SH-SY5Y (cell line): ENCODE measurements at regions not wholly inside any gene's neighbourhood (a gene's known extent, or its start where the extent isn't known, plus 50 kb on each side); places are given as distances from the start of the nearest gene placed in this dataset.

ENCODE experiments used
- GATA2 ChIP-seq: IDR thresholded peaks from 2 replicates; pipeline ENCODE4 v1.6.1; 2011; ENCODE audit warnings: mild to moderate bottlenecking, low read depth, low read length
- GATA3 ChIP-seq: IDR thresholded peaks from 2 replicates; pipeline ENCODE4 v1.6.1; 2011; ENCODE audit warnings: low read depth, mild to moderate bottlenecking, low read length, moderate library complexity

DNA sequence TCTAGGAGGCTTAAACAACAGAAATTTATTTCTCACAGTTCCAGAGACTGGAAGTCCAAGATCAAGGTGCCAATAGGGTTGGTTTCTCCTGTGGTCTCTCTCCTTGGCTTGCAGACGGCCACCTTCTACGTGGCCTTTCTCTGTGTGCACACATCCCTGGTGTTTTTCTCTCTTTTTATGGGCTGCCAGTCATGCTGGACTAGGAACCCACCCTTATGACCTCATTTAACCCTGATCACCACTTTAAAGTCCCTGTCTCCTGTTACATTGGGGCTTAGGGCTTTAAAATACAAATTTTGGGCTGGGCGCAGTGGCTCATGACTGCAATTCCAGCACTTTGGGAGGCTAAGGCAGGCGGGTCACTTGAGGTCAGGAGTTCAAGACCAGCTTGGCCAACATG is 157.1 kb downstream of the TLE1 start:
- no peak for TF ChIP-seq GATA2
- TF ChIP-seq GATA3: no peak

DNA sequence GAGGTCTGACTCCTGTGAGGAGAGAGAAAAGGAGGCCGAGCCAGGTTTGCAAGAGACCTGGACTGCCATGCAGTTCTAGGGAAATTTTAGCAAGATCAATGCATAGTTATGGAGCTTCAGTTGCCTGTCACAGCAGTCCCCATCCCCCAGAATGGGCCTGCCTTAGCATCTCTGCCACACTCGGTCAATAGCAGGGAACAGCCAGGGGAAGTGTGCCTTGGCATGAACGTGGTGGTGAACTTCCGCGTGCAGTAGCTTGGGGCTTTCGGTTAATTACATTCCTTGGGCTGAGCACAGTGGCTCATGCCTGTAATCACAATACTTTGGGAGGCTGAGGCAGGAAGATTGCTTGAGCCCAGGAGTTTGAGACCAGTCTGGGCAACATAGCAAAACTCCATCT is 157.8 kb downstream of the TLE1 start:
- TF ChIP-seq GATA2 (no peak), GATA3 (no peak)

DNA sequence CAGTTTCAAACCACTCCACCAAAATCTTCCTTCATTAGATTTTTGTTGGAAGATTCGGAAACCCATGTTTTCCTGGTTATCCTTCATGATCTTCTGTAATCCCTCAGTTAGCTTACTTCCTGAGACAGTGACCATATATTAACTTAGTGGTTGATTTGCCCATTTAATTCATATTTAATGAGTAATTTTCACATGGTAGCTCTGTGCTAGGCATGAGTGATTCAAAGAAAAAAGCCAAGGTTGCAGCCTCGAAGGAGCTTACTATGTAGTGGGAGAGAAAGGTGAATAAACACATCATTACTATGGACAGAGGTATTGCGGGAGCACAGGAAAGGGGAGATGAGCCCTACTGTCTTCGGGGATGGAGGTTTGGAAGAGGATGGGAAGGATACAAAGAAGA is 158.5 kb downstream of the TLE1 start:
- TF ChIP-seq GATA2: no peak
- TF ChIP-seq GATA3: no peak

GRCh38 chr9:81530310-81530810 is 159.0 kb downstream of the TLE1 start:
- TF ChIP-seq GATA2: no peak
- no peak for TF ChIP-seq GATA3

DNA sequence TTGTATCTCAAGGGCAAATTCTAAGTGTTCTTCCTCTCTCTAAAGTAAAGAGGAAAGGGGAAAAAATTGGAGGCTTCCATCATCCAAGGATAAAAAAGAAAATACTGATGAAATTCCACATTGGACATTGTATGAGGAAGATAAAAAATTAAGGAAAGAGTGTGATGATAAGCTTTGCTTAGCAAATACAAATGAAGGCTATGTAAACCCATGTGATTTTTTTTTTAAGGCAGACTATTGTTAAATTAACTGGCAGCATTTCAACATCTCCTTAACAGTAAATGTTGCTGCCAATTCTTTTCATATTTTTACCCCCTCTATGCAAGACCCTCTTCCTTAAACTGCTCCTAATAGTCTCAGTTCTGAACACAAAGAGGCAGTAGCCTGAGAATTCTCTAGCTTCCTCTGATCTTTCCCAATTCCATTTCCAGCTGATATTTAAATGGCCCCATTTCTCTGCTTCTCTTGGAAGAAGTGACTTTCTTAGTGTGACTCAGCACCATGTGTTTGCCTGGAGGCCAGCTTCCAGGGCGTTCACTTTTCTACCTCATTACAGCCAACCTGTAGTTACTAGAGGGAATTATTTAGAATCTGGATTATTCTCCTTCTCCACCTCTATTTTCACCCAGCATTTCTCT is 159.7 kb downstream of the TLE1 start:
- no peak for TF ChIP-seq GATA3
- TF ChIP-seq GATA2: no peak

DNA sequence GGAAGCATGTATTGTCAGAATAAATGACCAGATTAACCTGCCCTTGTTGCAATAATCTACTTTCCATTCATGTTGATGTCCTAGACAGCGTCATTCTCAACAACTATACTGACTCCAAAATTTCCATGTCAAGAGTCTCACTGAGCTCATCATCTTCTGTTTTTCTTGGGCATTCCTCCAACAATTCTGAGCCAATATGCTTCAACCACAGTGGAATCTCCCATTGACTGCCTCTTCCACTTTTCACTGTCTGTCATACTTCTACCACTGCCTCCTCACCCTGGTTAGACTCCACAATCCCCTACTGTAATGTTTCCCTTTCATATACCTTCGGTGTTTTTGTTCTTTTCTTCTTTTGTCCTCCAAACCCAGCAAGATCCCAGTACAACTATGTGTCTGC is 162.8 kb downstream of the TLE1 start:
- no peak for TF ChIP-seq GATA2
- no peak for TF ChIP-seq GATA3

DNA sequence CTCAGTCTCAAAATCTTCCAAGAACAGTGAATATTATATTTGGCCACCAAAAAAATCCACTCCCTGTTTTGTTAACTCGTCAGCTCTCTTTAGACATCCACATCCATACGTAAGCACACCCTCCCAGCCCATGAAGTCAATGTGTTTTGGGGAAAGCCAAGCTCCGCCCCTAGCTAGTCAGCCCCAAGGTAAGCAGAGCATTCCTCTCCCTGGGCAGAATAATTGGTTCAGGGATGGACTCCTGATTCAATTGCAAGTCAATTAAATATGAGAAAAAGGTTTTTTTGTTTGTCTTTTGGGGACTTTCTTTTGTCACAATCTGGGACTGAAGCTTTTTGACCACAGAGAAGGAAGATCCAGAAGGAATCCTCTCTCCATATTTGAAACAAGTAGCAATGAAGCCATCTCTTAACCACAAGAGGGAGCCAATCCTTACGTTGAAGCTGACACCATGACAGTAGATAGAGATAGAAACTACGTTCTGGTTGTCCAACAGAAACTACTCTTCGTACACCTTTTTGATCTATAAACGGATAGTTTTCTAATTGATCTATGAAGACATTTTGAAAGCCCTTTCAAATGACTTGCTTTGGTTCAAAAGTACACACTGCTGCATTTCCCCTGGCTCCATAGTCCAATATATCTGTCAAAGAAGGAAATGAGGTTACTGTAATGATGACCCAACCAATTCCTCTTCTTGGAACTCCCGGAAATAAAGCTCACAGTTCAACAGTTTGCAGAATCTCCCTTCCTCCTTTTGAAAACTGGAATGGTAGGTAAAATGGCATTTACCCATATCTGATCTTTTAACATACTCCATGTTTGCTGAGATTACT is 166.4 kb downstream of the TLE1 start:
- no peak for TF ChIP-seq GATA3

GRCh38 chr9:81521892-81522291 is 167.5 kb downstream of the TLE1 start:
- TF ChIP-seq GATA3 (no peak), GATA2 (no peak)

GRCh38 chr9:81519816-81520495 is 169.4 kb downstream of the TLE1 start:
- TF ChIP-seq GATA3 (no peak), GATA2 (no peak)

GRCh38 chr9:81517954-81518353 is 171.4 kb downstream of the TLE1 start:
- TF ChIP-seq GATA2: no peak
- no peak for TF ChIP-seq GATA3

DNA sequence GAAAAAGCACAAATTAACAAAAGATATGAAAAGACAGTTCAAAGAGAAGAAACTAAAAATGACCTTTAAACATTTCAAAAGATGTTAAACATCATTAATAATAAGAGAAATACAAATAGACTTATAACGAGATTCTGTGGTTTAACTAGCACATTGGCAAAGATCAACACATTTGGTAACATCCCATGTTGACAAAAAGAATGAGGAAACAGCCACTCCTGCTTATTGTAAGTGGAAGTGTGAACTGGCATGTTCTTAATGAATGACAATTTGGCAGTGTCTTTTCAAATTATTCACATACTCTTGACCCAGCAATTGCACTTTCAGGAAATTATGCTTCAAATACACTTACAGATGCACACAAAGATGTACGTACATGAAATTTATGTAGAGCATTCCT is 176.3 kb downstream of the TLE1 start:
- TF ChIP-seq GATA3 (no peak), GATA2 (no peak)

DNA sequence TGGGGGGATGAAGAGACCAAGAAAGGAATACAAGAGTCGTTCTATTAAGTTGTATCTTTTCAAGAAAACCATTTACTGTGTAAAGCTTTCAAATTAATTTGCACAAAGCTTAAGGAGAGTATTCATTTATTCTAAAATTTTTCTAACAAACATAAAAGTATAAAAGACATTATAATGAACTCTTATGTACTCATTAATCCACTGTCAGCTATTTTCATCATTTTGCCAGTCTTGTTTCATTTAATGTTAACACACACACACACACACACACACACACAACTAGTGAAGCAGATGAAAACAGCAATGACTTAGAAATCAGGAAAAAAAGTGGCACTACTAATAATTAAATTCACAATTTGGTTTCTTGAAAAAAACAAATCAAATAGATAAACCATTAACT is 176.7 kb downstream of the TLE1 start:
- TF ChIP-seq GATA3: no peak
- no peak for TF ChIP-seq GATA2

DNA sequence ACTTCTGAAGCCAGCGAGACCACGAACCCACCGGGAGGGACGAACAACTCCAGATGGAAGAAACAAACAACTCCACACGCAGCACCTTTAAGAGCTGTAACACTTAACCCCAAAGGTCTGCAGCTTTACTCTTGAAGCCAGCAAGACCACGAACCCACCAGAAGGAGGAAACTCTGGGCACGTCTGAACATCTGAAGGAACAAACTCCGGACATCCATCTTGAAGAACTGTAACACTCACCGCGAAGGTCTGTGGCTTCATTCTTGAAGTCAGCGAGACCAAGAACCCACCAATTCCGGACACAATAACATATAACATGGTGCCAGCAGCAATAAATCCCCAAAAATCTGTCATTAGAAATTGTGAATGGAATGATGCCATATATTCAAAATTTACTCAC is 180.9 kb downstream of the TLE1 start:
- TF ChIP-seq GATA3 (no peak), GATA2 (no peak)

- TF ChIP-seq GATA3: no peak
- TF ChIP-seq GATA2: no peak
These were observed 182.1 kb downstream of the TLE1 start for GRCh38 chr9:81506941-81507864.

DNA sequence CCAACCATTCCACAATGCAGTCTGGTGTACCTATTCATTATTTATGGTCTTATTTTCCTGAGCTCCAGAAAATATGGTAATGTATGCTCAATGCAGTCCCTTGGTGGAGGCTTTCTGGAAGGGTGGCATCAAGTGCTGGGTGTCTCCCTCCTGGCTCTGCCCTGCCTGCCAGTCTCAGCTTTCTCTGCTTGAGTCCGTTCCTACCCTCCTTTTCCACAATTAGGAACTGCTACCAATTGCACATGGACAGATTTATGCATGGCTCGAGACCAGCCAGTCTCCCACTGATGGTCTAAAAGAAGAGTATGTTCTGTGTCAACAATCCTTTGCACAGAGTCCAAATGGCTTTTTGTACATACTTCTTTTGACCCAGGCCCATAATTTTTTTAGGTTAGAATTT is 189.8 kb downstream of the TLE1 start:
- TF ChIP-seq GATA3 (no peak), GATA2 (no peak)

DNA sequence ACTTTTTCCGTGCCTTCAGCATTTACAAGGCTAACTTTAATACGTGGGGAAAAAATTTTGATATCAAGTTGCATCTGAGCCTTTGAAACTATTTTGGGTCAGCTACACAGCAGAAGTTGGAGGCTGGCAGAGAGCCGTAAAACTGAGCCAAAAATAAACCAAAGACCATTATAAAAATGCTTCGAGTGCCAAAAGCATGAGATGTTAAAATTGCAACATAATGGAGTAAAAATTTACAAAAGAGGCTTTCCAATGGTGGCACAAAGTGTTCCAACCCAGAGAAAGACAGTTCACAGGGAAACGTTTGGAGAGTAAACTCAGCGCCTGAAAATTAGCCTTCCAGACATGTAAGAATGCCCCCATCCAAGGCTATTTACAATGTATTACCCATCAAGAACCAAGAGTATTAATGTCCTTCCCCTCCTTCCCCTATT is 190.3 kb downstream of the TLE1 start:
- TF ChIP-seq GATA3 (no peak), GATA2 (no peak)
